ENCODE measurements at regions not wholly inside any gene's neighbourhood (a gene's known extent, or its start where the extent isn't known, plus 50 kb on each side); places are given as distances from the start of the nearest gene placed in this dataset.

GRCh38 chrX:20522420-20522819 lies 255.7 kb upstream of the RPS6KA3 start:
- DNase-seq (ENCODE audit: low read depth in 2 of 2): no peak

- DNase-seq (ENCODE audit: low read depth in 2 of 2): no peak
These were observed 254.5 kb upstream of the RPS6KA3 start for GRCh38 chrX:20521222-20521621.

GRCh38 chrX:20519826-20520225 lies 253.1 kb upstream of the RPS6KA3 start:
- DNase-seq (ENCODE audit: low read depth in 2 of 2): no peak

- no peak for DNase-seq (ENCODE audit: low read depth in 2 of 2)
These were observed 252.4 kb upstream of the RPS6KA3 start for GRCh38 chrX:20519146-20519545.

- DNase-seq (ENCODE audit: low read depth in 2 of 2): peak; percentile 52 to 57
These were observed 250.9 kb upstream of the RPS6KA3 start for GRCh38 chrX:20517565-20517964.

GRCh38 chrX:20515841-20516461 lies 249.2 kb upstream of the RPS6KA3 start:
- peak; percentile 65 to 68 for DNase-seq (ENCODE audit: low read depth in 2 of 2)

GRCh38 chrX:20514358-20514757 lies 247.6 kb upstream of the RPS6KA3 start:
- DNase-seq (ENCODE audit: low read depth in 2 of 2): peak; percentile 65 to 68

- no peak for DNase-seq (ENCODE audit: low read depth in 2 of 2)
These were observed 246.5 kb upstream of the RPS6KA3 start for GRCh38 chrX:20513185-20513584.

GRCh38 chrX:20511792-20512191 lies 245.1 kb upstream of the RPS6KA3 start:
- DNase-seq (ENCODE audit: low read depth in 2 of 2): no peak

GRCh38 chrX:20507901-20508620 lies 241.4 kb upstream of the RPS6KA3 start:
- no peak for DNase-seq (ENCODE audit: low read depth in 2 of 2)

GRCh38 chrX:20506739-20507138 lies 240.0 kb upstream of the RPS6KA3 start:
- DNase-seq (ENCODE audit: low read depth in 2 of 2): no peak

- no peak for DNase-seq (ENCODE audit: low read depth in 2 of 2)
These were observed 234.2 kb upstream of the RPS6KA3 start for GRCh38 chrX:20500949-20501348.

- DNase-seq (ENCODE audit: low read depth in 2 of 2): no peak
These were observed 233.6 kb upstream of the RPS6KA3 start for GRCh38 chrX:20500171-20500865.

GRCh38 chrX:20499763-20500162 lies 233.1 kb upstream of the RPS6KA3 start:
- DNase-seq (ENCODE audit: low read depth in 2 of 2): no peak

- no peak for DNase-seq (ENCODE audit: low read depth in 2 of 2)
These were observed 232.3 kb upstream of the RPS6KA3 start for GRCh38 chrX:20498851-20499635.

- DNase-seq (ENCODE audit: low read depth in 2 of 2): no peak
These were observed 228.9 kb upstream of the RPS6KA3 start for GRCh38 chrX:20495575-20495974.

- no peak for DNase-seq (ENCODE audit: low read depth in 2 of 2)
These were observed 221.8 kb upstream of the RPS6KA3 start for GRCh38 chrX:20488473-20488872.

GRCh38 chrX:20487227-20487626 lies 220.5 kb upstream of the RPS6KA3 start:
- peak in 1 of 2 experiments; percentile 7 for DNase-seq (ENCODE audit: low read depth in 2 of 2)

- DNase-seq (ENCODE audit: low read depth in 2 of 2): no peak
These were observed 214.9 kb upstream of the RPS6KA3 start for GRCh38 chrX:20481632-20482031.

- DNase-seq (ENCODE audit: low read depth in 2 of 2): no peak
These were observed 213.2 kb upstream of the RPS6KA3 start for GRCh38 chrX:20479896-20480295.

- DNase-seq (ENCODE audit: low read depth in 2 of 2): no peak
These were observed 212.3 kb upstream of the RPS6KA3 start for GRCh38 chrX:20479048-20479447.

Data from fibroblast of skin of left quadriceps (primary cell).